ENCODE measurements at regions not wholly inside any gene's neighbourhood (a gene's known extent, or its start where the extent isn't known, plus 50 kb on each side); places are given as distances from the start of the nearest gene placed in this dataset.

GRCh38 chr16:6284731-6285130, 1047.9 kb upstream of the RBFOX1 start:
- no peak for DNase-seq (ENCODE audit: low read depth)

GRCh38 chr16:6281994-6282393, 1050.7 kb upstream of the RBFOX1 start:
- no peak for DNase-seq (ENCODE audit: low read depth)

- DNase-seq (ENCODE audit: low read depth): no peak
Measured at GRCh38 chr16:6281274-6281673, 1051.4 kb upstream of the RBFOX1 start.

- no peak for DNase-seq (ENCODE audit: low read depth)
Measured at GRCh38 chr16:6280055-6280454, 1052.6 kb upstream of the RBFOX1 start.

GRCh38 chr16:6279286-6279685, 1053.4 kb upstream of the RBFOX1 start:
- peak; percentile 10 for DNase-seq (ENCODE audit: low read depth)

GRCh38 chr16:6274351-6274750, 1058.3 kb upstream of the RBFOX1 start:
- DNase-seq (ENCODE audit: low read depth): no peak

GRCh38 chr16:6267682-6268081, 1065.0 kb upstream of the RBFOX1 start:
- DNase-seq (ENCODE audit: low read depth): no peak

GRCh38 chr16:6266703-6267102, 1065.9 kb upstream of the RBFOX1 start:
- no peak for DNase-seq (ENCODE audit: low read depth)

GRCh38 chr16:6265968-6266367, 1066.7 kb upstream of the RBFOX1 start:
- DNase-seq (ENCODE audit: low read depth): peak; percentile 17

- DNase-seq (ENCODE audit: low read depth): no peak
Measured at GRCh38 chr16:6258056-6258455, 1074.6 kb upstream of the RBFOX1 start.

- DNase-seq (ENCODE audit: low read depth): no peak
Measured at GRCh38 chr16:6252541-6252940, 1080.1 kb upstream of the RBFOX1 start.

- DNase-seq (ENCODE audit: low read depth): no peak
Measured at GRCh38 chr16:6250511-6250910, 1082.1 kb upstream of the RBFOX1 start.

GRCh38 chr16:6249863-6250262, 1082.8 kb upstream of the RBFOX1 start:
- DNase-seq (ENCODE audit: low read depth): no peak

- DNase-seq (ENCODE audit: low read depth): no peak
Measured at GRCh38 chr16:6248199-6248598, 1084.4 kb upstream of the RBFOX1 start.

- DNase-seq (ENCODE audit: low read depth): no peak
Measured at GRCh38 chr16:6247775-6248174, 1084.9 kb upstream of the RBFOX1 start.

- DNase-seq (ENCODE audit: low read depth): no peak
Measured at GRCh38 chr16:6247150-6247549, 1085.5 kb upstream of the RBFOX1 start.

- DNase-seq (ENCODE audit: low read depth): no peak
Measured at GRCh38 chr16:6246266-6246665, 1086.4 kb upstream of the RBFOX1 start.

GRCh38 chr16:6232056-6232455, 1100.6 kb upstream of the RBFOX1 start:
- no peak for DNase-seq (ENCODE audit: low read depth)

GRCh38 chr16:6231398-6231797, 1101.2 kb upstream of the RBFOX1 start:
- no peak for DNase-seq (ENCODE audit: low read depth)

GRCh38 chr16:6229186-6229585, 1103.5 kb upstream of the RBFOX1 start:
- no peak for DNase-seq (ENCODE audit: low read depth)

GRCh38 chr16:6218855-6219254, 1113.8 kb upstream of the RBFOX1 start:
- DNase-seq (ENCODE audit: low read depth): no peak

- DNase-seq (ENCODE audit: low read depth): no peak
Measured at GRCh38 chr16:6216836-6217235, 1115.8 kb upstream of the RBFOX1 start.

- DNase-seq (ENCODE audit: low read depth): no peak
Measured at GRCh38 chr16:6211644-6212043, 1114.0 kb upstream of the EEF2KMT start.

GRCh38 chr16:6209355-6209930, 1111.8 kb upstream of the EEF2KMT start:
- no peak for DNase-seq (ENCODE audit: low read depth)

- DNase-seq (ENCODE audit: low read depth): no peak
Measured at GRCh38 chr16:6207580-6207979, 1110.0 kb upstream of the EEF2KMT start.

Data from M059J (cell line).